Chondrocyte (in vitro differentiated cells): ENCODE measurements at regions not wholly inside any gene's neighbourhood (a gene's known extent, or its start where the extent isn't known, plus 50 kb on each side); places are given as distances from the start of the nearest gene placed in this dataset.

Source experiments
- DNase-seq: peaks from one replicate; pipeline ENCODE4 v3.0.0; 2021; ENCODE audit warnings: mixed read lengths, low spot score
- H3K27ac Mint-ChIP-seq: one replicate; pipeline ENCODE4 v1.8.0; 2021; ENCODE audit warnings: mild to moderate bottlenecking, moderate library complexity, mixed read lengths; ENCODE audit not compliant: unreplicated experiment
- H3K27me3 Mint-ChIP-seq: 2 replicates; pipeline ENCODE4 v1.8.0; 2021; ENCODE audit warnings: low read depth, mixed read lengths
- H3K36me3 Mint-ChIP-seq: 2 replicates; pipeline ENCODE4 v1.8.0; 2021; ENCODE audit warnings: low read depth, mixed read lengths
- H3K4me1 Mint-ChIP-seq: 2 replicates; pipeline ENCODE4 v1.8.0; 2021; ENCODE audit warnings: low read depth, mild to moderate bottlenecking, mixed read lengths
- H3K4me3 Mint-ChIP-seq: one replicate; pipeline ENCODE4 v1.8.0; 2021; ENCODE audit warnings: mild to moderate bottlenecking, moderate library complexity, mixed read lengths; ENCODE audit not compliant: unreplicated experiment
- H3K9me3 Mint-ChIP-seq: 2 replicates; pipeline ENCODE4 v1.8.0; 2021; ENCODE audit warnings: low read depth, mixed read lengths
- CTCF ChIP-seq: fragments of 200-600 bp; sonication (generic); IDR thresholded peaks from 2 replicates; pipeline ENCODE4 v1.5.0; 2021; ENCODE audit warnings: antibody characterized with exemption, mild to moderate bottlenecking, moderate library complexity

DNA sequence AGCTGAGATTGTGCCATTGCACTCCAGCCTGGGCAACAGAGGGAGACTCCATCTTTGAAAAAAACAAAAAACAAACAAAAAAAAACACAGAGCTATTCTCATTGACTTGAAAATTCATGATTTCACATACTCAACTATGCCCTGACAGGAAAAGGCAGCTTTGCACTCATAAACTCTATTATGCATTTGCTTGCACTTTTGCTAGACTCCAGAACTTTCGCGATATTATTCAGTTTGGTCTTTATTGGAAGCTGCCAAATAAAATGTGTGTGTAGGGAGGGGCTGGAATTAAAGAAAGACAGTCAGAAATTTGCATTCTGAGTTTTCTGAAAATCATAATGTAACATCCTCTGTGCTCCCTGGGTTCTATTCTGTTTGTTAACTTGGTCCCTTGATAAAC, 635.1 kb upstream of the KLF12 start:
- DNase-seq = no peak
- peaks cover 29% of the 10 kb centered on the region for H3K4me1 Mint-ChIP-seq
- H3K9me3 Mint-ChIP-seq = peaks cover 9% of the 10 kb centered on the region
- no peak overlapping the region for H3K4me3 Mint-ChIP-seq
- H3K36me3 Mint-ChIP-seq = no peaks in the 10 kb centered on the region
- H3K27me3 Mint-ChIP-seq = no peaks in the 10 kb centered on the region
- no peak for TF ChIP-seq CTCF
- no peak overlapping the region for H3K27ac Mint-ChIP-seq

DNA sequence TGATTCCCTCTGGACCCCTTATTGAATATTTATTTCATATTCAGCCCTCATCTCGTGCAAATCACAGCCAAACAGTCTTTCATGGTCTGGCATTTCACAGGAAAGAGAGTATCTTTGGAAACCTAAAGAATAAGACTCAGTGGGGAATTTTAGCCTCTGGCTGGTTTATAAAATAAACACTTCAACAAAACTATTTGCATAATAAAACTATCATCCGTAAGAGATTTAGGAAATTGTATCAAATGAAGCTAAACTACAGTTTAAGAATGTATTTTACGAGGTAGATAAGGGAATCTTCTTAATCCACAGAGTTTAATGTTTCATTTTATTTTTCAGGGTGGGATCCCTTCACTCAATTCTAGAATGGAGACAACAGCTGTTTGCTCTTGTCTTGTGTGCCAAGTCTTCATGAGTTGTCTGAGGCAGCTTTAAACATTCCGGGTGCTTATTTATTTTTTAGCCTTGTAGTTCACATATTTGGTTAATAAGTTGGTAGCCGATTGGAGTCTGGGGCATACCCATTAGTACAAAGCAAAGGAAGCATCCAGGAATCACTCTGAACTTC, 634.4 kb upstream of the KLF12 start:
- DNase-seq = no peak
- Mint-ChIP-seq H3K4me3 (no peak overlapping the region), H3K36me3 (no peaks in the 10 kb centered on the region), H3K9me3 (peaks cover 11% of the 10 kb centered on the region), H3K27me3 (no peaks in the 10 kb centered on the region), H3K4me1 (peaks cover 27% of the 10 kb centered on the region), H3K27ac (no peak overlapping the region)
- TF ChIP-seq CTCF = no peak

DNA sequence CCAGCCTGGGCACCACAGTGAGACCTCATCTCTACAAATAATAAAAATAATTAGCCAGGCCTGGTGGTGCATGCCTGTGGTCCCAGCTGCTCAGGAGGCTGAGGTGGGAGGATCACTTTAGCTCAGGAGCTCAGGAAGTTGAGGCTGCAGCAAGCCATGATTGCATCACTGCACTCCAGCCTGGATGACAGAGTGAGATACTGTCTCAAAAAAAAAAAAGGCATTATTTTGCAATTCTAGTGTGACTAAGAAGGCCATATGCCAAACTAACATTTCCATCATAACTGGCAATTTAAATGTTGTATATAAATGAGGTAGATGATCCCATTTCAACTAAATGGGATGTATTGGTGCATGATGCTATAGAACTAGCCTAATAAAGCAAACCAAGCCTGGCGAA, 632.8 kb upstream of the KLF12 start:
- Mint-ChIP-seq H3K4me1 (peaks cover 24% of the 10 kb centered on the region), H3K36me3 (no peaks in the 10 kb centered on the region), H3K4me3 (no peak overlapping the region), H3K9me3 (peaks cover 11% of the 10 kb centered on the region), H3K27ac (no peak overlapping the region), H3K27me3 (no peaks in the 10 kb centered on the region)
- TF ChIP-seq CTCF = no peak
- no peak for DNase-seq

DNA sequence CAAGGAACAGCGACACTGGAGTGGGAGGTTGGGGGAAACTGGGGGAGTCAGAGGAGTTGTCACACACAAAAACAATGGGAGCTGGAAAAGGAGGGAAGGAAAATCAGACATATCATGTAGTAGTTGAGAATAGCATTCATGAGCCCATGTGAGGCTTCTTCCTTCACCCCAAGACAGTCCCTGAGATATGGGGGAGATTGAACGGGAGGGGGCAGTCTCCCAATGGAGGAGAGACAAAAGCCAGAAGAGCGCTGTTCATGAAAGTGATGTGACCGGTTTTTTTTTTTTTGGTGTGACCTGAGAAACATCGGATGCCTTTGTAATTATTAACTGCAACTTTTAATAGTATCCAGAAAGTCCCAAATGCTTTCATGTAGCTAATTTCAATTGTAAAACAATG, 631.8 kb upstream of the KLF12 start:
- Mint-ChIP-seq H3K36me3 (no peaks in the 10 kb centered on the region), H3K27me3 (no peaks in the 10 kb centered on the region), H3K9me3 (peaks cover 11% of the 10 kb centered on the region), H3K27ac (no peak overlapping the region), H3K4me1 (peaks cover 26% of the 10 kb centered on the region), H3K4me3 (no peak overlapping the region)
- no peak for DNase-seq
- TF ChIP-seq CTCF = no peak

- Mint-ChIP-seq H3K27me3 (no peaks in the 10 kb centered on the region), H3K4me1 (peaks cover 20% of the 10 kb centered on the region), H3K36me3 (no peaks in the 10 kb centered on the region), H3K4me3 (no peak overlapping the region), H3K27ac (peak overlapping the region; percentile 28), H3K9me3 (peaks cover 11% of the 10 kb centered on the region)
- no peak for DNase-seq
- no peak for TF ChIP-seq CTCF
Observed at GRCh38 chr13:74761801-74762757, 627.9 kb upstream of the KLF12 start.
